ENCODE measurements at regions not wholly inside any gene's neighbourhood (a gene's known extent, or its start where the extent isn't known, plus 50 kb on each side); places are given as distances from the start of the nearest gene placed in this dataset.

GRCh38 chr11:19378814-19379213, 138.1 kb upstream of the E2F8 start:
- Histone ChIP-seq H3K27ac (ENCODE audit: low read depth in 1 of 3, low read length in 2 of 3) (no peak overlapping the region), H3K4me3 (ENCODE audit: low read depth in 1 of 3, low read length in 3 of 3) (no peak overlapping the region), H3K4me1 (ENCODE audit: control insufficient read depth in 3 of 3, insufficient read depth in 2 of 3, low read depth in 1 of 3, low read length in 2 of 3) (no peaks in the 10 kb centered on the region), H3K9me3 (ENCODE audit: control insufficient read depth in 2 of 2, insufficient read depth in 1 of 2, low read depth in 1 of 2, low read length in 1 of 2) (no peaks in the 10 kb centered on the region), H3K36me3 (ENCODE audit: control insufficient read depth in 3 of 3, insufficient read depth in 2 of 3, low read depth in 1 of 3, low read length in 3 of 3) (no peaks in the 10 kb centered on the region), H3K27me3 (ENCODE audit: control insufficient read depth in 3 of 3, insufficient read depth in 3 of 3, low read length in 3 of 3) (peaks cover 0 to 32% (median 0%) of the 10 kb centered on the region in 3 donors)
- WGBS, 3 donors, result 71 to 81% (median 77%) methylated on average over 4 of the region's 4 CpGs
- no peak for FAIRE-seq
- no peak for DNase-seq

- Histone ChIP-seq H3K36me3 (ENCODE audit: control insufficient read depth in 3 of 3, insufficient read depth in 2 of 3, low read depth in 1 of 3, low read length in 3 of 3) (no peaks in the 10 kb centered on the region), H3K27ac (ENCODE audit: low read depth in 1 of 3, low read length in 2 of 3) (no peak overlapping the region), H3K4me3 (ENCODE audit: low read depth in 1 of 3, low read length in 3 of 3) (no peak overlapping the region), H3K4me1 (ENCODE audit: control insufficient read depth in 3 of 3, insufficient read depth in 2 of 3, low read depth in 1 of 3, low read length in 2 of 3) (no peaks in the 10 kb centered on the region), H3K27me3 (ENCODE audit: control insufficient read depth in 3 of 3, insufficient read depth in 3 of 3, low read length in 3 of 3) (peaks cover 0 to 37% (median 0%) of the 10 kb centered on the region in 3 donors), H3K9me3 (ENCODE audit: control insufficient read depth in 2 of 2, insufficient read depth in 1 of 2, low read depth in 1 of 2, low read length in 1 of 2) (no peaks in the 10 kb centered on the region)
- FAIRE-seq (no peak), DNase-seq (no peak)
- 89 to 98% (median 98%) methylated on average over 4 of the region's 4 CpGs for WGBS, 3 donors
Observed at GRCh38 chr11:19377881-19378280, 137.1 kb upstream of the E2F8 start.

- Histone ChIP-seq H3K4me3 (ENCODE audit: low read depth in 1 of 3, low read length in 3 of 3) (no peak overlapping the region), H3K27me3 (ENCODE audit: control insufficient read depth in 3 of 3, insufficient read depth in 3 of 3, low read length in 3 of 3) (peaks cover 0 to 27% (median 0%) of the 10 kb centered on the region in 3 donors), H3K9me3 (ENCODE audit: control insufficient read depth in 2 of 2, insufficient read depth in 1 of 2, low read depth in 1 of 2, low read length in 1 of 2) (no peaks in the 10 kb centered on the region), H3K36me3 (ENCODE audit: control insufficient read depth in 3 of 3, insufficient read depth in 2 of 3, low read depth in 1 of 3, low read length in 3 of 3) (no peaks in the 10 kb centered on the region), H3K4me1 (ENCODE audit: control insufficient read depth in 3 of 3, insufficient read depth in 2 of 3, low read depth in 1 of 3, low read length in 2 of 3) (no peaks in the 10 kb centered on the region), H3K27ac (ENCODE audit: low read depth in 1 of 3, low read length in 2 of 3) (no peak overlapping the region)
- FAIRE-seq (no peak), DNase-seq (no peak)
- 14 to 50% (median 36%) methylated on average over 3 of the region's 3 CpGs for WGBS, 3 donors
Observed at GRCh38 chr11:19375440-19375839, 134.7 kb upstream of the E2F8 start.

GRCh38 chr11:19374151-19374569, 133.4 kb upstream of the E2F8 start:
- Histone ChIP-seq H3K9me3 (ENCODE audit: control insufficient read depth in 2 of 2, insufficient read depth in 1 of 2, low read depth in 1 of 2, low read length in 1 of 2) (no peaks in the 10 kb centered on the region), H3K27me3 (ENCODE audit: control insufficient read depth in 3 of 3, insufficient read depth in 3 of 3, low read length in 3 of 3) (peaks cover 0 to 20% (median 0%) of the 10 kb centered on the region in 3 donors), H3K36me3 (ENCODE audit: control insufficient read depth in 3 of 3, insufficient read depth in 2 of 3, low read depth in 1 of 3, low read length in 3 of 3) (no peaks in the 10 kb centered on the region), H3K4me3 (ENCODE audit: low read depth in 1 of 3, low read length in 3 of 3) (no peak overlapping the region), H3K27ac (ENCODE audit: low read depth in 1 of 3, low read length in 2 of 3) (no peak overlapping the region), H3K4me1 (ENCODE audit: control insufficient read depth in 3 of 3, insufficient read depth in 2 of 3, low read depth in 1 of 3, low read length in 2 of 3) (no peaks in the 10 kb centered on the region)
- 79 to 96% (median 87%) methylated on average over 1 of the region's 1 CpG for WGBS, 3 donors
- FAIRE-seq (no peak), DNase-seq (no peak)

GRCh38 chr11:19372381-19372780, 131.6 kb upstream of the E2F8 start:
- FAIRE-seq (no peak), DNase-seq (no peak)
- Histone ChIP-seq H3K27ac (ENCODE audit: low read depth in 1 of 3, low read length in 2 of 3) (no peak overlapping the region), H3K9me3 (ENCODE audit: control insufficient read depth in 2 of 2, insufficient read depth in 1 of 2, low read depth in 1 of 2, low read length in 1 of 2) (no peaks in the 10 kb centered on the region), H3K4me3 (ENCODE audit: low read depth in 1 of 3, low read length in 3 of 3) (no peak overlapping the region), H3K27me3 (ENCODE audit: control insufficient read depth in 3 of 3, insufficient read depth in 3 of 3, low read length in 3 of 3) (peaks cover 0 to 16% (median 0%) of the 10 kb centered on the region in 3 donors), H3K4me1 (ENCODE audit: control insufficient read depth in 3 of 3, insufficient read depth in 2 of 3, low read depth in 1 of 3, low read length in 2 of 3) (no peaks in the 10 kb centered on the region), H3K36me3 (ENCODE audit: control insufficient read depth in 3 of 3, insufficient read depth in 2 of 3, low read depth in 1 of 3, low read length in 3 of 3) (no peaks in the 10 kb centered on the region)
- 77 to 85% (median 80%) methylated on average over 4 of the region's 4 CpGs for WGBS, 3 donors

GRCh38 chr11:19370100-19370861, 129.5 kb upstream of the E2F8 start:
- FAIRE-seq (no peak), DNase-seq (no peak)
- Histone ChIP-seq H3K4me1 (ENCODE audit: control insufficient read depth in 3 of 3, insufficient read depth in 2 of 3, low read depth in 1 of 3, low read length in 2 of 3) (peaks cover 0 to 4% (median 0%) of the 10 kb centered on the region in 3 donors), H3K4me3 (ENCODE audit: low read depth in 1 of 3, low read length in 3 of 3) (no peak overlapping the region), H3K27ac (ENCODE audit: low read depth in 1 of 3, low read length in 2 of 3) (no peak overlapping the region), H3K36me3 (ENCODE audit: control insufficient read depth in 3 of 3, insufficient read depth in 2 of 3, low read depth in 1 of 3, low read length in 3 of 3) (no peaks in the 10 kb centered on the region), H3K9me3 (ENCODE audit: control insufficient read depth in 2 of 2, insufficient read depth in 1 of 2, low read depth in 1 of 2, low read length in 1 of 2) (no peaks in the 10 kb centered on the region), H3K27me3 (ENCODE audit: control insufficient read depth in 3 of 3, insufficient read depth in 3 of 3, low read length in 3 of 3) (peaks cover 0 to 12% (median 0%) of the 10 kb centered on the region in 3 donors)
- 40 to 50% (median 50%) methylated on average over 7 of the region's 7 CpGs for WGBS, 3 donors

GRCh38 chr11:19368726-19369375, 128.1 kb upstream of the E2F8 start:
- Histone ChIP-seq H3K36me3 (ENCODE audit: control insufficient read depth in 3 of 3, insufficient read depth in 2 of 3, low read depth in 1 of 3, low read length in 3 of 3) (no peaks in the 10 kb centered on the region), H3K4me3 (ENCODE audit: low read depth in 1 of 3, low read length in 3 of 3) (no peak overlapping the region), H3K27me3 (ENCODE audit: control insufficient read depth in 3 of 3, insufficient read depth in 3 of 3, low read length in 3 of 3) (peaks cover 0 to 12% (median 0%) of the 10 kb centered on the region in 3 donors), H3K27ac (ENCODE audit: low read depth in 1 of 3, low read length in 2 of 3) (no peak overlapping the region), H3K4me1 (ENCODE audit: control insufficient read depth in 3 of 3, insufficient read depth in 2 of 3, low read depth in 1 of 3, low read length in 2 of 3) (peaks cover 0 to 4% (median 0%) of the 10 kb centered on the region in 3 donors), H3K9me3 (ENCODE audit: control insufficient read depth in 2 of 2, insufficient read depth in 1 of 2, low read depth in 1 of 2, low read length in 1 of 2) (no peaks in the 10 kb centered on the region)
- FAIRE-seq (no peak), DNase-seq (no peak)
- WGBS, 3 donors, result 50 to 68% (median 66%) methylated on average over 6 of the region's 6 CpGs

GRCh38 chr11:19366992-19367709, 126.4 kb upstream of the E2F8 start:
- Histone ChIP-seq H3K27ac (ENCODE audit: low read depth in 1 of 3, low read length in 2 of 3) (no peak overlapping the region), H3K36me3 (ENCODE audit: control insufficient read depth in 3 of 3, insufficient read depth in 2 of 3, low read depth in 1 of 3, low read length in 3 of 3) (no peaks in the 10 kb centered on the region), H3K9me3 (ENCODE audit: control insufficient read depth in 2 of 2, insufficient read depth in 1 of 2, low read depth in 1 of 2, low read length in 1 of 2) (no peaks in the 10 kb centered on the region), H3K4me1 (ENCODE audit: control insufficient read depth in 3 of 3, insufficient read depth in 2 of 3, low read depth in 1 of 3, low read length in 2 of 3) (peaks cover 0 to 4% (median 0%) of the 10 kb centered on the region in 3 donors), H3K27me3 (ENCODE audit: control insufficient read depth in 3 of 3, insufficient read depth in 3 of 3, low read length in 3 of 3) (peaks cover 0 to 10% (median 0%) of the 10 kb centered on the region in 3 donors), H3K4me3 (ENCODE audit: low read depth in 1 of 3, low read length in 3 of 3) (no peak overlapping the region)
- 78 to 82% (median 82%) methylated on average over 2 of the region's 2 CpGs for whole genome bisulfite sequencing, 3 donors
- FAIRE-seq, result no peak
- DNase-seq, result no peak
